Stimulated activated CD4-positive, alpha-beta T cell treated with anti-CD3 and anti-CD28 coated beads, Interleukin-1b, Interleukin-23, amount 100 ng/mL, for 1 hour (primary cell): ENCODE measurements at regions not wholly inside any gene's neighbourhood (a gene's known extent, or its start where the extent isn't known, plus 50 kb on each side); places are given as distances from the start of the nearest gene placed in this dataset.

Source experiments
- DNase-seq, 2 donors: peaks; one replicate each; pipeline ENCODE4 v3.0.0-alpha.2; 2020; ENCODE audit warnings: low read depth in 2 of 2

DNA sequence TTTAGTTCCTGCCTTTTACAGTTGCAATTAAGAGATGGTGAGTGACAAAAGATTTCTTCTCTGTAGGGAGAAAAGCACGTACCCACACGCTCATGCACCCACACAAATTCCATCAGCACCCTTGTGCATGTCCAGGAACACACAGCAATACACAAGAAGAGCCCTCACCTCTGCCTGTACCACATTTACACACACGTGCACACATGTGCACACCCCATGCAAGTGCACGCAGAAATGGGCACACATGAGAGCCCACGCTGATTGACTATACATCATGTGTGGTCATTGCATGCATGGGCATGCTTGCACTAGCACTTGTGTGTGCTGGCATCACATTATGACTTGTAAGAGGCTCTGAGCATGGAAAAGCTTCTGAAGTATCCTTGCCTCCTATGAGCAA, 70.5 kb downstream of the SERPINA3 start:
- DNase-seq = no peak

DNA sequence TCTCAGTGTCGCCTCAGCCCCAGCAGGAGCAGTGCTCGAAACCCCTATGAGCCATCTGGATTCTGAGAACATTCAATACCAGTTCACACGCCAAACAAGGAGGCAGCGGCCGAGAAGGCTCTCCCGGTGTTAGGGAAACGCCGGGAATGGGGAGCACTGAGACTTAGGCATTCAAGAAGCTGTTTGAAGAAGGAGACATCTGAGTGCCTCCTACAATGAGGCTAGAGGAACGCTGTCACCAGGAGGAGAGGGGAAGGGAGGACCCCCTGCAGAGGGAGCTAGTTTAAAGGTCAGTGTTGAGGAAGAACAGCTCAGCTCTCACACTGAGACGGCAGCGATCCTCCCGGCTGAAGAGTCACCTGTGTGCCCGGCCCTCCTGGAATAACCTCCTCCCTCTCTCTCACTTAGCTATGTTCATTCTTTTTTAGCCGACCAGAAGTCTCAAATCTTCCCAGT, 69.9 kb downstream of the SERPINA3 start:
- DNase-seq = no peak

DNA sequence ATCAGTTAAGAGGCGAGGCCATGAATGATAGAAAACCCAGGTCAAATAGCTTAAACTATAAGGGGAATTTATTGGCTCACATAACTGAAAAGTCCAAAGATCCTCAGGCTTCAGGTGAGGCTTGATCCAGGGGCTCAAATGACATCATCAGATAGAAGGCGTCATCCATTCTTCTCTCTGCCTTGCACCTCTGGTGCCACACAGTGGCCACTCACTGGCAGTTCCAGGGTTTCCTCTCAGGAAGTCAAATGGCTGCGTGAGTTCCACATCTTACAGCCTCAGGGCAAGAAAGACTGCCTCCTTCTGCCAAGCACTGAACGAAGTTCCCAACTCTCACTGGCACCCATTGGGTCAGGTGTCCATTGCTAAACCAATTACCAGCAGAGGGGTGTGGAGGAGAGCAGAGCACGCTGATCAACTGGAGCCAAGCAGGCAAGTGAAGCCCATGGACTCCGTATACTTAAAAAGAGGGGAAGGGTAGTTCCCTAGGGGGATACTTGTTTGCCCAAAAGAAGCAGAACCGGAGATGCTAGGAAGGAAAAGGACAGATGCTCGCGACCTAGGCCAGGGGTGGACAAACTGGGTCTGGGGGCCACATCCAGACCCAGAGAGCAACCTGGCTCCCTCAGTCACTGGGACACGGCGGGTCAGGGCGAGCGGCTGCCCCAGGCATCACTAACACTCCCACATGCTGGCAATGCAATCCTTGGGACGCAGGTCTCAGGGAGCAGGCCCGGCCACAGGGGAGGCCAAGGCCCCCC, 69.3 kb downstream of the SERPINA3 start:
- DNase-seq = no peak

DNA sequence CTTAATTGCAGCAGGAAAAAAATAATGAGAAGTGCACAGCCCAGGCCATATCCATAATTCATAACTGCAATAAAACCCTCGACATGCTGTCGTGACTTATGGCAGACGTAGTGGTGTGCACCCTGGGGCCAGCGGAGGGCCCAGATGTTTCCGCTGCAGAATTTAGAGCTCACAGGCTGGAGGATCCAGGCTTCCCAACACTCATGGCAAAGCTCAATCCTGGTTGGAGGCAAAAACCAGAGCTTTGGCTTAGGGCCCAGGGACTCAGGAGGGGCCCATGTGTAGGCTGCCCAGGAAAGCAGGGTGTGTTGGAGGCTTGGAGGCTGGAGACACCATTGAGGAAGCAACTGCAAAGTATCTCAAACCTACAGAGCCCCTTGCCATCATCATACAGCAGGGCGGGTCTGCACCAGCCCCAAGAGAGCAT, 68.7 kb downstream of the SERPINA3 start:
- no peak for DNase-seq

DNA sequence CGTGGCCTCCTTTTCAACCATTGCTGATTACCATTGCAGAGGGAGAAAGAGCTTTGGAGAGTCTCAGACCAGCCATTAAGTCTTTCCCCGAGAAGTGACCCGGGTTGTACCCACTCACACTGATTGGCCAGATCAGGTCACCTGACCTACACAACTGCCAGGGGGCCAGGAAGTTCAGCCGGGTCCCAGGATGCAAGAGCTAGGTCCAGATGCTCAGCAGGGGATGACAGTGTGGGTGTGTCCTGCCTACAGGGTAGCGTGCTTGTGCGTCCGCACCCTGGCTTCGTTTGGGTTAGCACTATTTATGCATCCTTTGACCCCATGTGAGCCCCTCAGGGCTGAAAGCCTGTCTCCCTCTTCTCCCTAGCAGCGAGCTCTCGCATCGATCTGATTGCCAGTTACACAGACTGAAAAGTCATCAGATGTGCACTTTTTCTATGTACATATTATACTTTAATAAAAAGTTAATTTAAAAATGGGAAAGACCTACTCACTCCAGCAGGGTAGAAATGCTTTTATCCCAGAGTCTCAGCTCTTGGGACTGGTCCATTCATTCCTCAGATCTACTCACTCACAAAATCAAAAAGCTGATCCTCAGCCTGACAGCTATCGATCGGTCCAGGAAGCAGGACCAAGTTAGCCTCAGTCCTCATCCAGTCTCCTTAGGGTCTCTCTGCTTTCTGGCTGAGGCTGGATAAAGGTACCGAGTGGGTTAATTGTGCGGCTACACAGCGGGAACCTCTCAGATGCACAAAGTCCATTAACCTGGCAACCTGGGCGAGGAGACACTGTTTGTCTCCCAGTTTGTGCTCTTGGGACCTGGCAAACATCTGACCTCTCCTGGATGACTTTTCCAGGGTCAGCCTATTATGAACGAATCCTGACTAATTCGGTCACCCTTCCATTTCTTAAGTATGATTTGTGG, 68.0 kb downstream of the SERPINA3 start:
- no peak for DNase-seq

DNA sequence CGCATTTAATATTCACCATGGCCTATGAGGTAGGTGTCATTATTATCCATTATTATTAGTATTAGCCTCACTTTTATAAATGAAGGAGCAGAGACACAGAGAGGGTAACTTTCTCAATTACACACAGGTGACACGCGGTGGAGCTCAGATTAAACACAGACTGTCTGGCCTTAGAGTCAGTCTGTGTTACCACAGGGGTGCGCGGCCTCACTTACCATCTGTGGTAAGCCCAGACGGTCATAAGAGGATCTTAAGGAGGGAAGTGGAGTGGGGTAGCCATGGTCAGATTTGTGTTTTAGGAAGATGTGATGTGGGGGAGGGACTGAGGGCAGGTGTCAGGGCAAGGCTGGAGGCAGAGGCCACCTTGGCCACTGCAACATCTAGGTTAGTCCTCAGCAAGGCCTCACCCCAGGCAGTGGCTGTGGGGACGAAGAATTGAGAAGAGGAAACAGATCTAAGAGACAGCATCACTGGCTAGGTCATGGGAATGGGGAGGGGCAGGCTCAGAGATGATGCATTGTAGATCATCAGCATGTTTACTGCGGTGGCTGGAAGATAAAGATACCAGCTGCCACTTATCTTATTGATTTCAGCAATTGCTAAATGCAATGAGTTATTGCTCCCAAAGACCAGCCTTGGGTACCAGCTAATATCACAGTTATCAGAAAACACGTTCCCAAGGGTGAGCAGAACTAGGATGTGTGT, 67.1 kb downstream of the SERPINA3 start:
- DNase-seq = no peak

DNA sequence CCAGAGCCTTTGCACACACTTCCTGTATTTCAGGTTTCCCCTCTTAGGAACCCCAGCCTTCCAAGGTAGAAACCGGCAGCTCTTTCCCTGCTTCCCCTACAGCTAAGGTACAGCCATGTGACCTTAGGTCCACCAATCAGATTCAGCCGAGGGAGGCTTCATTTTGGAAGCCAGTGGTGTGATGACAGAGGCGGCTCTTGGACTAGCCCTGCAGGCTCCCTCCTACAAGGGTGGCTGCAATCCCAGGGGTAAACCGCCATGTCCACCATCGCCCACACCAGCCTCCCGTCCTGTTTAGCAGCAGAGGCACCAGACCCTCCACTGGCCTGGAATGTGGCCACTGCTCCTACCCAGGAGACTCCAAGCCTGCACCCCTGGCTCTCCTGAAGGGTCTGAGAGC, 65.6 kb downstream of the SERPINA3 start:
- DNase-seq = no peak

DNA sequence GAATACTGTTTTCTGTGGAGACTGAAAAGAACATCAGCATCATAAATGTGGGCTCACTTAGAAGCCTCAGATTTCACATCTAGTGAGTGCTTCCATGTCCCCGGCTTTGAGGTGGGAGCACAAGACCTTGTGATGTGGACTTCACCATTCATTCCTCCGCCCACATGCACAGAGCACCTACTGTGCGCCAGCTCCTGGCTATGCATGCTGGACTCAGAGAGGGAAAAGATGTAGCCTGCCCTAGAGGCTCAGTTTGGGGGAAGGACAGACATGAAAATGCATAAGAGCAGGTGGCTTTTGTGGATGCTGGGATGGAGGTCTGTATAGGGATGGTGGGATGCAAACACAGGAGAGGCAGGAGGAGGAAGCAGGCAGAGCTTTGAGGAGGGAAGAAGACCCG, 65.0 kb downstream of the SERPINA3 start:
- no peak for DNase-seq

DNA sequence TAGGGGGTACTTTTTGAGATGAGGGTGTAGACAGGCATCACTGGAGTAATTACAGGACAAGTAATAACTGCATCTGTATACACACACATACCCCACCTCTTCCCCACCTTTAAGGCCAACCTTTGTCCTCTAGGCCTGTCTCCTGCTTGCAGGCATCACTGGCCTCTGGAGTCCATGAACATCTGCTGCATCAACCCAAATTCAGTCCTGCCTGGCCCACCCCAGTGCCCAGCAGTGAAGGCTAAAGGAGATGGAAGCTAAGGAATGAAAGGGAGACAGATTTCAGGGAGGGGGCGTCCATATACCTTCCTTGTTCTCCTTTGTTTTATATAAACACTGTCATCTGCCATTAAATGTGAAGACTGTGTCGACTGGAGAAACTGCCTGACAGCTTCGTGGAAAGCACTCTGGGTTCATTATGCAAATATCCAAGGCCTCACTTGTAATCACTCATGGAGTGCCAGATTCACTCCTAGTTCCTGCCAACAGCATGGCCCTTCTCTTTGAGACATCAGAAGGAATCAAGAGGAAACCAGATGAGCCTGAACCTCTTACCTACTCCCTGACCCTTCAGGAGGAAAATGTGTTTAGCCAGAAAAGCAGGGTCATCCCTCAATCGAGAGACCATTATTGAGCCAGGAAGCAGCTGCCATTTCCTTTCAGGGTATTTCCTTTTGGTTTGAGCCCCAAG, 64.4 kb downstream of the SERPINA3 start:
- DNase-seq = no peak

DNA sequence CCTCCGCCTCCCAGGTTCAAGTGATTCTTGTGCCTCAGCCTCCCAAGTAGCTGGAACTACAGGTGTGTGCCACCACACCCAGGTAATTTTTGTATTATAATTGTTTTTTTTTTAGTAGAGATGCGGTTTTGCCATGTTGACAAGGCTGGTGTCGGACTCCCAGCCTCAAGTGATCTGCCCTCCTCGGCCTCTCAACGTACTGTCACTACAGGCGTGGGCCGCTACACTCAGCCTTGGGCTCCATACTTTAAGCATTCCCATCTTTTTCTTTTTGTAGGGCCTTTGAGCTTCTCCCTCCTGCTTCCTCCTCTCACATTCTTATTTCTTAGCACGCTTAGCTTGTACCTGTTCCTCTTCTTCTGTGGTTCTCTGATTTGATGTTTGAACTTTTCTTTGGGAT, 62.8 kb downstream of the SERPINA3 start:
- DNase-seq = no peak

DNA sequence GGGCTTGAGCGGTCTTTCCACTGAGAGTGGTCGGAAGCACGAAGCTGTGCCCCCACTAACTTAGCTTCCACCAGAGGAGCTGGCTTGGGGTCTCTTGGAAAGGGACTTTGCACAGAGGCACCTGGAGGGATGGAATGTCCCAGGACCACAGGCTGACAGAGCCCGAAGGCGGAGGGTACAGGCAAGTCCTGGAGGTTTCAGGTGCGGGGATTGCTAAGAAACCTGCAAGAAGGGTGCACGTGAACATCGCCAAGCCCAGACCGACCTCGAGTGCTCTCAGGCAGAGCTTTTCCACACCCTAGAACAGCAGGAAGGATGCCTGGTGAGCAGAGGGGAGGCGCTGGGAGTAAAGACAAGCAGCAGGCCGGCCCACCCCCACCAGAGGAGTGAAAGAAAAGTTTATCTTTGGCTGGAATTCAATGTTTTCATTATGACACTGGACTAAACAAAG, 61.6 kb downstream of the SERPINA3 start:
- DNase-seq = no peak
